Neural crest cell (in vitro differentiated cells): ENCODE measurements at regions not wholly inside any gene's neighbourhood (a gene's known extent, or its start where the extent isn't known, plus 50 kb on each side); places are given as distances from the start of the nearest gene placed in this dataset.

ENCODE experiments used
- DNase-seq: peaks from one replicate; pipeline ENCODE4 v3.0.0; 2021; ENCODE audit warnings: low read depth, mixed read lengths, low spot score
- H3K27ac Mint-ChIP-seq: one replicate; pipeline ENCODE4 v1.8.0; 2021; ENCODE audit warnings: mild to moderate bottlenecking, mixed read lengths; ENCODE audit not compliant: unreplicated experiment
- H3K27me3 Mint-ChIP-seq: 2 replicates; pipeline ENCODE4 v1.8.0; 2021; ENCODE audit warnings: low read depth, mild to moderate bottlenecking, mixed read lengths
- H3K36me3 Mint-ChIP-seq: 2 replicates; pipeline ENCODE4 v1.8.0; 2021; ENCODE audit warnings: low read depth, mild to moderate bottlenecking, mixed read lengths
- H3K4me1 Mint-ChIP-seq: 2 replicates; pipeline ENCODE4 v1.8.0; 2021; ENCODE audit warnings: mixed read lengths
- H3K4me3 Mint-ChIP-seq: one replicate; pipeline ENCODE4 v1.8.0; 2021; ENCODE audit warnings: mild to moderate bottlenecking, mixed read lengths
- H3K9me3 Mint-ChIP-seq: 2 replicates; pipeline ENCODE4 v1.8.0; 2021; ENCODE audit warnings: mixed read lengths
- CTCF ChIP-seq: fragments of 200-600 bp; sonication (generic); conservative IDR thresholded peaks from 2 replicates; pipeline ENCODE4 v1.5.0; 2021; ENCODE audit warnings: antibody characterized with exemption, mild to moderate bottlenecking

- Mint-ChIP-seq H3K9me3 (peaks cover 3% of the 10 kb centered on the region), H3K27ac (no peak overlapping the region), H3K27me3 (no peaks in the 10 kb centered on the region), H3K4me3 (no peak overlapping the region), H3K4me1 (no peaks in the 10 kb centered on the region), H3K36me3 (no peaks in the 10 kb centered on the region)
- DNase-seq: no peak
- no peak for TF ChIP-seq CTCF
Measured at GRCh38 chr14:28061006-28061405, 705.6 kb upstream of the FOXG1 start.

DNA sequence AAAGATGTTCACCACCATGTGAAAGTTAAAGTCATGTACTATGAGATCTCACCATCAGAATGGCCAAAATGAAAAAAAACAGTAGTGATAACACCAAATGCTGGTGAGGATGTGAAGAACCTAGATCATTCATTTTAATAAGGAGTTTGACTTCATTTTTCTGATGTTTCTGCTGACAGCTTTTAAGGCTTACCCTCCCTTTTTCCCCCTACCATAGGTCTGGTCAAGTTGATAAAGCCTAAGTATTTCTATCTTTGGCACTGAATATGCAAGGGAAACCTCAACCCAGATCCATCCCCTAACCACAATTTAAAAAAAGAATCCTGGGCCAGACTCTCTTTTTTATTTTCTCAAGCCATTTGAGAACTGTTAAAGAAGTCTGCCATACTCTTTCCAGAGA, 689.6 kb upstream of the FOXG1 start:
- Mint-ChIP-seq H3K9me3 (peaks cover 5% of the 10 kb centered on the region), H3K36me3 (peaks cover 11% of the 10 kb centered on the region), H3K27me3 (no peaks in the 10 kb centered on the region), H3K27ac (no peak overlapping the region), H3K4me3 (no peak overlapping the region), H3K4me1 (peaks cover 4% of the 10 kb centered on the region)
- TF ChIP-seq CTCF: no peak
- DNase-seq: no peak

- Mint-ChIP-seq H3K4me1 (peaks cover 10% of the 10 kb centered on the region), H3K36me3 (no peaks in the 10 kb centered on the region), H3K9me3 (no peaks in the 10 kb centered on the region), H3K27me3 (no peaks in the 10 kb centered on the region), H3K27ac (no peak overlapping the region), H3K4me3 (no peak overlapping the region)
- no peak for DNase-seq
- no peak for TF ChIP-seq CTCF
Measured at GRCh38 chr14:28083389-28083788, 683.2 kb upstream of the FOXG1 start.

DNA sequence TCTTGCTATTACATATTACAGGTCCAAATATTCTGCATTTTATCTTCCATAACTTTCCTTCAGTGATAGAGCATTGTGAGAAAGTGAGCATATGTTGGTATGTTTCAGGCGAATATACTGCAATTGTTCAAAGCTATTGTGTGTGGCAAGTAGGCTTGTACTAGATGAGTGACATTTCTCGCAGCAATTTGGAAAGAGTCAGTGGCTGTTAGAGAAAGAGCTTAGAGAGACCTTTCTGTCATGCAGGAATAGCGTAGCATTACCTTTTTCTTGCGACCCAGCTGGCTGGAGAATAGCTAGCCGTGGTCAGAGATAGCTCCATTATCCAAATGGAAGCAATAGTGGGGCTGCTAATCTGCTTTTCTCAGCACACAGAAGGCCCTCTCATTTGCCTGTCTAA, 678.5 kb upstream of the FOXG1 start:
- no peak overlapping the region for H3K27ac Mint-ChIP-seq
- H3K4me1 Mint-ChIP-seq: peaks cover 8% of the 10 kb centered on the region
- no peak for TF ChIP-seq CTCF

GRCh38 chr14:28097585-28097984, 669.0 kb upstream of the FOXG1 start:
- Mint-ChIP-seq H3K36me3 (peaks cover 2% of the 10 kb centered on the region), H3K4me3 (no peak overlapping the region), H3K27ac (no peak overlapping the region), H3K9me3 (peaks cover 3% of the 10 kb centered on the region), H3K27me3 (no peaks in the 10 kb centered on the region), H3K4me1 (peaks cover 11% of the 10 kb centered on the region)
- TF ChIP-seq CTCF: no peak
- DNase-seq: no peak

More for the DNA sequence above, 678.5 kb upstream of the FOXG1 start:
- Mint-ChIP-seq H3K27me3 (no peaks in the 10 kb centered on the region), H3K36me3 (no peaks in the 10 kb centered on the region), H3K4me3 (no peak overlapping the region), H3K9me3 (no peaks in the 10 kb centered on the region)
- DNase-seq: no peak

GRCh38 chr14:28098856-28099255, 667.7 kb upstream of the FOXG1 start:
- H3K9me3 Mint-ChIP-seq: peaks cover 3% of the 10 kb centered on the region
- DNase-seq: no peak
- H3K27me3 Mint-ChIP-seq: no peaks in the 10 kb centered on the region
- no peak for TF ChIP-seq CTCF
- peaks cover 2% of the 10 kb centered on the region for H3K36me3 Mint-ChIP-seq
- H3K27ac Mint-ChIP-seq: no peak overlapping the region
- H3K4me1 Mint-ChIP-seq: peaks cover 11% of the 10 kb centered on the region
- H3K4me3 Mint-ChIP-seq: no peak overlapping the region
